ENCODE measurements at regions not wholly inside any gene's neighbourhood (a gene's known extent, or its start where the extent isn't known, plus 50 kb on each side); places are given as distances from the start of the nearest gene placed in this dataset.

DNA sequence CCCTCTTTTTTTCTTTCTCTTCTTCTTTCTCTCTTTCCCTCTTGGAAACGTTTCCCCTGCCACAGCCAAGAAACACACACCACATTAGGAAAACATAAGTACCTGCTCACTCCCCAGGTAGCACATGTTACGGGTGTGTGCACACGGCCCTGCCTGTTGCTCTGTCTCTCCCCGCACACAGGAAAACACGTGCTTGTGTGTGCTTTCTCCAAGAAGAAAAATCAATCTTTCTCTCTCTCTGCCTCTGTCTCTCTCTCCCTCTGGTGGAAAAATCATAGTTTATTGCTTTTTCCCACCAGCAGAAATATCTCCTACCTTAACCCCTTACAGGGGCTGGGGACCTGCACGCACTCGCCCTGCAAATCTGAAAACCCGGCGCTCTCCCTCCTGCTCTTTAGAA, 102.3 kb downstream of the EDN3 start:
- Histone ChIP-seq H3K4me1 (ENCODE audit: insufficient read depth, insufficient read length) (peaks cover 7% of the 10 kb centered on the region), H3K4me3 (ENCODE audit: insufficient read length, low read depth) (peak overlapping the region; percentile 46), H3K9me3 (ENCODE audit: insufficient read depth, low read length) (no peaks in the 10 kb centered on the region), H3K27me3 (ENCODE audit: insufficient read depth, insufficient read length) (peaks cover 37% of the 10 kb centered on the region), H3K9ac (ENCODE audit: insufficient read length, low read depth) (no peak overlapping the region), H3K36me3 (ENCODE audit: insufficient read depth, insufficient read length, low read length) (no peaks in the 10 kb centered on the region)
- TF ChIP-seq SUZ12 (IDR thresholded peaks at IDR 0.05; ENCODE audit: extremely low read depth, insufficient read depth, insufficient read length) (no peak), YY1 (IDR thresholded peaks at IDR 0.05; ENCODE audit: insufficient read depth, insufficient read length) (no peak), ZNF274 (IDR thresholded peaks at IDR 0.05; ENCODE audit: low read depth, low read length) (no peak)
- no peak for DNase-seq (ENCODE audit: low read depth, low spot score)

DNA sequence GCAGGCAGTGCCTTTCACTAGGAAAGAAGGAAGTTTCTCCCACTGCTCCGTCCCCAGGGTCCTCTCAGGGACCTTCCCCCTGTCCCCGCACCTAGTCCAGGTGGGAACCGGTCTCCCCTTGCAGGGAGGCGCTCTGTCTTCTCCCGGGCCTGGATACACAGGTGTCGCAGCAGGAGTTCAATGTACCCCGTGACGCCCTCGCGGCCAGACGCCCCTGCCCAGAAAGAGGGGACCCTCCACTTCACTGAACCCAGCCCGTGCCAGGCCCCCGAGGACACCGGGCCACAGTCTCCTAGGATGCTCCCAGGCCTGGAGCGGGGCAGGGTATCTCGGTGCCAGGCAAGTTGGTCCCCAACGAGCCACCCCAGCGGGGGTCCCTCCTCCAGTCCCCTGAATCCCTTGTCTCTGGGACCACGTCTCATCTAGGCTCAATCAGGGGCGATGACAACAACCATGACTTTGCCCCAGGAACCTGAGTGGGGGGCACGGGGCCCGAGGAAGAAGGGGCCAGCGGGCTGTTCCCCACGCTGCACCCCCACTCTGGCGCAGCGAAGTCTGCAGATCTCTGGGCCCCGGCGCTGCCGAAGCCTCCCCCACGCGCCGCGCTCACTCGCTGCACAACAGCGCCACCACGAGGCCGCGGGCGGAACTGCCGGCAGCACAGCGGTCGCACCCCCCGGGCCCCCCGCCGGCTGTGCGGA, 103.0 kb downstream of the EDN3 start:
- H3K27me3 ChIP-seq (ENCODE audit: insufficient read depth, insufficient read length), result peaks cover 37% of the 10 kb centered on the region
- DNase-seq (ENCODE audit: low read depth, low spot score), result no peak
- TF ChIP-seq SUZ12 (IDR thresholded peaks at IDR 0.05; ENCODE audit: extremely low read depth, insufficient read depth, insufficient read length) (no peak), YY1 (IDR thresholded peaks at IDR 0.05; ENCODE audit: insufficient read depth, insufficient read length) (no peak), ZNF274 (IDR thresholded peaks at IDR 0.05; ENCODE audit: low read depth, low read length) (no peak)

DNA sequence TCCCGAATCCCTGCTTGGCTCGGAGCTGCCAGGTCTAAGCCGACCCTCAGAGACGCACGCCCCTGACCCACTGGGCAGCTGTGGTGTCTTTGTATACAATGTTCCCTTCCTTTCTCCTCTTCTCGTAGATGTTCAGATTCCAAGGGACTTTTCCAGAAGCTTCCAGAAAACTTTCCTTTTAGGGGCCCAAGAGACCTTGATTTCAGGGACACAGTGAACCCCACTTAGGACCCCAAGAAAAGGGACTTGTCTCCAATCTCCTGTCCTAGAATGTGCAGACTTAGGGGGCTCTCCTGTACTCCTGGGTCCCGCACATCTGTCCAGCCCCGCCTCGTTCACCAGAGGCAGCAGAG, 103.5 kb downstream of the EDN3 start:
- Histone ChIP-seq H3K9me3 (ENCODE audit: insufficient read depth, low read length) (no peaks in the 10 kb centered on the region), H3K36me3 (ENCODE audit: insufficient read depth, insufficient read length, low read length) (no peaks in the 10 kb centered on the region), H3K4me1 (ENCODE audit: insufficient read depth, insufficient read length) (peaks cover 7% of the 10 kb centered on the region), H3K4me3 (ENCODE audit: insufficient read length, low read depth) (no peak overlapping the region), H3K9ac (ENCODE audit: insufficient read length, low read depth) (peak overlapping the region; percentile 7), H3K27me3 (ENCODE audit: insufficient read depth, insufficient read length) (peaks cover 37% of the 10 kb centered on the region)
- TF ChIP-seq YY1 (IDR thresholded peaks at IDR 0.05; ENCODE audit: insufficient read depth, insufficient read length) (no peak), SUZ12 (IDR thresholded peaks at IDR 0.05; ENCODE audit: extremely low read depth, insufficient read depth, insufficient read length) (no peak), ZNF274 (IDR thresholded peaks at IDR 0.05; ENCODE audit: low read depth, low read length) (no peak)
- no peak for DNase-seq (ENCODE audit: low read depth, low spot score)

More for the DNA sequence above, 103.0 kb downstream of the EDN3 start:
- Histone ChIP-seq H3K9me3 (ENCODE audit: insufficient read depth, low read length) (no peaks in the 10 kb centered on the region), H3K4me1 (ENCODE audit: insufficient read depth, insufficient read length) (peaks cover 7% of the 10 kb centered on the region), H3K4me3 (ENCODE audit: insufficient read length, low read depth) (peak overlapping the region; percentile 46), H3K9ac (ENCODE audit: insufficient read length, low read depth) (peak overlapping the region; percentile 71), H3K36me3 (ENCODE audit: insufficient read depth, insufficient read length, low read length) (no peaks in the 10 kb centered on the region)

DNA sequence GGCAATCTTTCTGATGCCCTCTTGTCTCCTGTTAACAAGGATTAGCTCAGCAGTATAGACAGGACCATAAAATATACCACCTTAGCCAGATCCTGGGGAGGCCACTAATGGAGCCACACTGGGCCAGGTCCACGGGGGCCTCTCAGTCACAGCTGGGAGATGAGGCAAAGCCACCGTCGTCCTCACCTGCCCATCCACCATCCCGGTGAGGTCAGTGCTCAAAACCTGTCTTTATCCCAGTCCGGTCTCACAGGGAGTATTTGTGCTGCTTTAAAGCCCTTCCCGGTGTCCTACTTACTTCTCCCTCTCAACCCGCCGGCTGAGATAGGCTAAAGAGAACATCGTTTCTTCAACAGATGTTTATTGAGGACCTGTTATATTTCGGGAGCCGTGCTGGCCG, 104.3 kb downstream of the EDN3 start:
- Histone ChIP-seq H3K36me3 (ENCODE audit: insufficient read depth, insufficient read length, low read length) (no peaks in the 10 kb centered on the region), H3K9ac (ENCODE audit: insufficient read length, low read depth) (no peak overlapping the region), H3K27me3 (ENCODE audit: insufficient read depth, insufficient read length) (peaks cover 37% of the 10 kb centered on the region), H3K4me1 (ENCODE audit: insufficient read depth, insufficient read length) (peaks cover 7% of the 10 kb centered on the region), H3K4me3 (ENCODE audit: insufficient read length, low read depth) (no peak overlapping the region), H3K9me3 (ENCODE audit: insufficient read depth, low read length) (no peaks in the 10 kb centered on the region)
- TF ChIP-seq YY1 (IDR thresholded peaks at IDR 0.05; ENCODE audit: insufficient read depth, insufficient read length) (no peak), SUZ12 (IDR thresholded peaks at IDR 0.05; ENCODE audit: extremely low read depth, insufficient read depth, insufficient read length) (no peak), ZNF274 (IDR thresholded peaks at IDR 0.05; ENCODE audit: low read depth, low read length) (no peak)
- no peak for DNase-seq (ENCODE audit: low read depth, low spot score)

DNA sequence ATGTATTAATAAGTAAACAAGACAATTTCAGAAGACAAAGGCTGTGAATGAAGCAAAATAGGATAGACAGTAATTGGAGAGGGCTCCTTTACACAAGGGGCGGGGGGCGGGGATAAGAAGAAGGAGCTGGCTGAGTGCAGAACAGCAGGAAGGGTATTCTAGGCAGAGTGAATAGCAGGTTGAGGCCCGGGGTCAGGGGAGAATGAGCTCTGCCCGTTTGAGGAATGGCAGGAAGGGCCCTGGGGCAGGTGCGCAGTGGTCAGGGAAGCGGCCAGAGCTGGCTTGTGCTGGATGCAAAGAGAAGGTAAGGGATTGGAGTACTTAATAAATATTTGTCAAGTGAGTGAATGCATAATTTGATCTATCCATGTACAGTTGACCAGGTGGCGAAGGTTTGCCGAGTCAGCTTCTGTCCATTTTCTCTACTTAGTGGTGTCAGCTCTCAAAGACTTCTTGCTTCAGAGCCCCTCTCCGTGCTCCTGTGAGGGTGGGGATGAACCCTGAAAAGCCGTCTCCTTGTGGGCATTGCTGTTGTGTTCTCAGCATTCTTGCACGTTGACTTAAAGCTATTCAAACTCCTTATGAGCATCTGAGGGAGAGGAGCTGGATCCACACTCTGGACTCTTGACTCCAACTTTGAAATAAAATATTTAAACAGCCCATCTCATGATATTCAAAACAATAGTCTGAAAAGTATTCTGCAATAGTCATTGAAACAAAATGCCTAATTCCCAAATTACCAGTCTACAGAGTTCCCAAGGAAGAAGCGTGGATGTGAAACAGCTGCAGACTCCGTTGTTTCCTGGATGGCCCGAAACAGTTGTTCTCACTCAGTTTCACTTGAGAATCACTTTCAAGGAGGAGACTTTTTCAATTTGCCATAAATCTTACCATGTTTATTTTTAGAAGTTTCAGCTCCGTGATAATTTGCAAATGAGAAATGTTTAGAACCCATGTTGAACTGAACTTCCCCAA, 105.1 kb downstream of the EDN3 start:
- no peaks in the 10 kb centered on the region for H3K9me3 ChIP-seq (ENCODE audit: insufficient read depth, low read length)
- H3K4me1 ChIP-seq (ENCODE audit: insufficient read depth, insufficient read length), result peaks cover 7% of the 10 kb centered on the region
- H3K27me3 ChIP-seq (ENCODE audit: insufficient read depth, insufficient read length), result peaks cover 37% of the 10 kb centered on the region
- TF ChIP-seq YY1 (IDR thresholded peaks at IDR 0.05; ENCODE audit: insufficient read depth, insufficient read length), result no peak
- TF ChIP-seq ZNF274 (IDR thresholded peaks at IDR 0.05; ENCODE audit: low read depth, low read length), result no peak
- no peak for TF ChIP-seq SUZ12 (IDR thresholded peaks at IDR 0.05; ENCODE audit: extremely low read depth, insufficient read depth, insufficient read length)
- H3K4me3 ChIP-seq (ENCODE audit: insufficient read length, low read depth), result no peak overlapping the region
- H3K9ac ChIP-seq (ENCODE audit: insufficient read length, low read depth), result no peak overlapping the region
- no peaks in the 10 kb centered on the region for H3K36me3 ChIP-seq (ENCODE audit: insufficient read depth, insufficient read length, low read length)
- DNase-seq (ENCODE audit: low read depth, low spot score), result no peak

DNA sequence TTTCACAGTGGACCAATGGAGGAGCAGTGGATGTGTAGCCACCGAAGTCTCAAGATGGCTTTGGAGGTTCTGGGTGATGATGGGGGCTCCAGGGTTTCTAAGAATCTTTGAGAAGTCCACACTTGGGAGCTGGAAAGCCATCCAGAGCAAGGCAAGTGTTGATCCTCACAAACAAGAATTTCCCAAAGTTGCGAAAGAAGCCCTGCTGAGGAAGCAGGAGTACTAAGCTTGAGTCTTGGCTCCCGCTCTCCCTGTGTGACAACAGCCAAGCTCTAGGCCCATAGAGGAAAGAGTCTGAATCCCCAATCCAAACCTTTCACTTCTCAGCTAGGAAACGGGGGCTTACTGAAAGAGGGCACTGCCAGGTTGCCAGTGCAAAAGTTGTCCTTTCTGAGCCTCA, 106.0 kb downstream of the EDN3 start:
- DNase-seq (ENCODE audit: low read depth, low spot score), result no peak
- no peaks in the 10 kb centered on the region for H3K36me3 ChIP-seq (ENCODE audit: insufficient read depth, insufficient read length, low read length)
- no peak overlapping the region for H3K4me3 ChIP-seq (ENCODE audit: insufficient read length, low read depth)
- TF ChIP-seq SUZ12 (IDR thresholded peaks at IDR 0.05; ENCODE audit: extremely low read depth, insufficient read depth, insufficient read length) (no peak), YY1 (IDR thresholded peaks at IDR 0.05; ENCODE audit: insufficient read depth, insufficient read length) (no peak), ZNF274 (IDR thresholded peaks at IDR 0.05; ENCODE audit: low read depth, low read length) (no peak)
- H3K4me1 ChIP-seq (ENCODE audit: insufficient read depth, insufficient read length), result peaks cover 7% of the 10 kb centered on the region
- H3K9me3 ChIP-seq (ENCODE audit: insufficient read depth, low read length), result no peaks in the 10 kb centered on the region
- H3K27me3 ChIP-seq (ENCODE audit: insufficient read depth, insufficient read length), result peaks cover 37% of the 10 kb centered on the region
- H3K9ac ChIP-seq (ENCODE audit: insufficient read length, low read depth), result no peak overlapping the region

DNA sequence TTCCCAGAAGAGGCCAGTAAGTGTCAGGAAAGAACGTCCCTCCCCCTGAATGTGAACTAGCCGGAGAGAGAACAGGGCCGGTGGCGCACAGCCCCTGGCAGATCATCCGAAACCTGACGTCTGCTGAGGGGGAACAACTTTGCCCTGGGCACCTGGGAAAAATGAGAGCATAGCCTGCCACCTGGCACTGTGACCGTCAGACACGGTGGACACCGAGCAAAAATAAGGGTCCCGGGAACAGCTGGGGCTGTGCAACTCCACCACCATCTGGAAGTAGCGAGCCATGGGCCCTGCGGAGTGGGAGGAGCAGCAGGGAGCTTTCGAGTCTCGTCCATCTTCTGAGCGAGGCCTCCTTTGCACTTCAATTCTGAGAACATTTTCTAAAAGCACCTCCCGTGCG, 110.8 kb downstream of the EDN3 start:
- Histone ChIP-seq H3K27me3 (ENCODE audit: insufficient read depth, insufficient read length) (peaks cover 5% of the 10 kb centered on the region), H3K9me3 (ENCODE audit: insufficient read depth, low read length) (no peaks in the 10 kb centered on the region), H3K4me3 (ENCODE audit: insufficient read length, low read depth) (no peak overlapping the region), H3K9ac (ENCODE audit: insufficient read length, low read depth) (no peak overlapping the region), H3K4me1 (ENCODE audit: insufficient read depth, insufficient read length) (peaks cover 3% of the 10 kb centered on the region), H3K36me3 (ENCODE audit: insufficient read depth, insufficient read length, low read length) (no peaks in the 10 kb centered on the region)
- TF ChIP-seq ZNF274 (IDR thresholded peaks at IDR 0.05; ENCODE audit: low read depth, low read length), result no peak
- no peak for TF ChIP-seq YY1 (IDR thresholded peaks at IDR 0.05; ENCODE audit: insufficient read depth, insufficient read length)
- TF ChIP-seq SUZ12 (IDR thresholded peaks at IDR 0.05; ENCODE audit: extremely low read depth, insufficient read depth, insufficient read length), result no peak
- no peak for DNase-seq (ENCODE audit: low read depth, low spot score)
